ENCODE measurements at regions not wholly inside any gene's neighbourhood (a gene's known extent, or its start where the extent isn't known, plus 50 kb on each side); places are given as distances from the start of the nearest gene placed in this dataset.

GRCh38 chr7:110607050-110607857, 483.7 kb upstream of the LRRN3 start:
- no peak for DNase-seq

- DNase-seq: no peak
Measured at GRCh38 chr7:110609336-110609735, 481.6 kb upstream of the LRRN3 start.

GRCh38 chr7:110612680-110613079, 478.2 kb upstream of the LRRN3 start:
- no peak for DNase-seq
